GM18508 (cell line): ENCODE measurements at regions not wholly inside any gene's neighbourhood (a gene's known extent, or its start where the extent isn't known, plus 50 kb on each side); places are given as distances from the start of the nearest gene placed in this dataset.
"Not testable (repeated sequence)": the region's sequence is repeated elsewhere in the genome, so short reads cannot be mapped to it uniquely, and the experiment has no call there.

Experiments
- ATAC-seq: cut with Tn5 transposase; IDR thresholded peaks from one replicate; pipeline ENCODE4 v1.9.1; 2021; ENCODE audit warnings: moderate number of reproducible peaks; ENCODE audit not compliant: insufficient read depth, unreplicated experiment

DNA sequence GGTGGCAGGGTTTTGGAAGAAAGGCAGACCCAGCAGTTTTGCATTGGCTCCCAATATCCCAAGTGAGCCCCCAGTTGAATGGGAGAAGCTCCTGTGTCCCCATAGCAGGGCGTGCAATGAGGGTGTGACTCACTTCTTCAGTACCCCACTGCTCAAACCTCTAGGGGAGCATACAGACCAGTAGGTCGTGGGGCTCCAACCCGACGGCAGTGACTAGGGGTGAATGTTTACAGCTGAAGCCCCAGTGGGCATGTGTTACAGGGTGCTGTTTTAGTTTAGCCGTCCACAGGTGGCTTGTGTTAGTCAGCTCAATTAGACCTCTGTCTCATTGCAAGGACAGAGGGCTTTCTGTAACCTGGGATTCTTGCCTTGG, 564.5 kb upstream of the CNTN5 start:
- no peak for ATAC-seq

DNA sequence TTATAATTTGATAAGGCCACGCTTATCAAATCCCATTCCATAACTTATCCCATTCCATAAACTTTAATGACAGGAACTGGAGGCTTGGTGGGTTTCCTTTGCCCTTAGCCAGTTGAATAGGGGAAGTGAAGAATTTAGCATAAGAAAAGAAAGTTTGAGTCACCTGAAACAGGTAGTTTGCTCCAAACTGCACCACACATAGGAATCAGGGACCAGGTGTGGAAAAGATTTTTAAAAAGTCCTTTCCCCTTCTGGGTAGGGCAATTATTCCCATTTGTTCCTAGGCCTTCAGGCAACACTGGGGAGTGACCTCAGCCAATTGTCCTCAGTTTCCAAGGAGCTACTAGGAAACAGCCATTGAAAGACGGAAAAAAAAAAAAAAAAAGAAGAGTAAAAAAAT, 525.7 kb upstream of the CNTN5 start:
- ATAC-seq, result no peak

DNA sequence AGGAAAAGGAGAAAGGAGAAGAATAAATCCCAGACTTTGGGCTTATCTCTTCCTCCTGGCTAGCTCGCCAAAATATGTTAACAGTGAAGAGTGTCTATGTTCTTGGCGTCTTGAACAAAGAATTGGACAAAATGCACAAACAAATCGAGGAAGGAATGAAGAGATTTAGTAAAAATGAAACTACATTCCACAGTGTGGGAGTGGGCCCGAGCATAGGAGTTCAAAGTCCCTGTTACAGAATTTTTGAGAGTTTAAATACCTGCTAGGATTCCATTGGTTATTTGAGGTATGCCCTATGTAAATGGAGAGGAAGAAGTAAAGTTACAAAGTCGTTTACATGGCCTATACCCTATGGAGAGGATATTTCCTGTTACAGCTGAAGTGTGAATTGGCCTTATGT, 525.1 kb upstream of the CNTN5 start:
- ATAC-seq, result no peak

DNA sequence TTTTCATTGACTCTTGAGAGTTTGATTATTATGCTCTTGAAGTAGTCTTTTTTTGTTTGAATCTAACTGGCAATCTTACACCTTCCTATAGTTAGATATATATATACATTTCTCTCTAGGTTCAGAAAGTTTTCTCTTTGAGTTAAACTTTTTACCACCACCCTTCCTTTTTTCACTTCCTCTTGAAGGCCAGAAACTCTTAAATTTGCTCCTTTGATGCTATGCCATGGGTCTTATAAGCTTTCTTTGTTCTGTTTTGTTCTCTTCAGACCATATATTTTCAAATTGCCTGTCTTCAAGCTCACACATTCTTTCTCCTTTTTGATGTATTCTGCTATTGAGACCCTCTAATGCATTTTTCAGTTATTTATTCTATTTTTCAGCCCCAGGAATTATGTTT, 513.5 kb upstream of the CNTN5 start:
- ATAC-seq, result no peak

DNA sequence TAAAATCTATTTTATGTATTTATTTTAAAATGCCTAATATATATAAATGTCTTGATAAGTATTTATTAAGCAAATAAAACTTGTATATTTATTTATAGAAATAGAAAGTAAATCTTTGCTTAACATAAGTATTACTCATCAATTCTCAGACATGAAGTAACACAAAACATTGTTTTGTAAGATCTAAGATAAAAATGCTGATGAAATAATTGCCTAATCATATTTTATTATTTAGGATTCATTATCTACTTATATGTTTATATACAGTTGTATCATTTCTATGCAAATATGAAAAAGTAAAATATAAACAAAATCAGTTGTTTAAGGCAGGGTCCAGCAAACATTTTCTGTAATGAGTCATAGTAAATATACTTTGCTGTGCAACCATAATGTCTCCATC, 507.8 kb upstream of the CNTN5 start:
- no peak for ATAC-seq

DNA sequence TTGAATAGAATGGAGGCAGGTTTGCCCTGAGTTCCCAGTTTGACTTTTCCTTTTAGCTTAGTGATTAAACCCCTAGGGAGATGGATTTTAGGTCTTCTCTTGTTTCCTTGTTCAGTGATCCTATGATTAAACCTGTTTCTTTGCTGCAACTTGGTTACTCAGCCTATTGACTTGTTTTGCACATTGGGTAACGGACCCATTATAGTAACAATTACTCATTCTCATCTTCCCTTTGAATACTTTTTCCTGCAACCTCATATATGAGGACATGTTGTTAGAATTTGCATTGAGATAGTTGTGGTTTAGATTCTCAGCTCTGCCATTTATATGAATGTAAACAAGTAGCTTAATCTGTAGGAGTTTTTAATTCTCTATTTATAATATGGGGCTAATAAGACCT, 489.2 kb upstream of the CNTN5 start:
- no peak for ATAC-seq

DNA sequence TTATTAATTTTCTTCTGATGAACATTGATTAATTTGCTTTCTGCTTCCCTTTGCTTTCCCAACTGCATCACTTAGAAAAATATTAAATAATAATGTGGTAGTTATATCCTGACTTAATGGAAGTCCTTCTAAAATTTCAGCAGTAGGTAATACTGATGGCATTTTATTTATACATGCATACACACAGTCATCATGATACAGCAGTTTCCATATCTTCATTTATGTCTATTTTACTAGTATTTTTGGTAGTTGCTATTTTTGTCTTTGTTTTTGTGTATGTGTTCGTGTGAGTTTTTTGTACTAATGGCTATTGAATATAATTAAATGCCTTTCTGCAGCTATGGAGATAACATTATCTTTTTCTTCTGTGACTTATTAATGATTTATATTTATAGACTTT, 484.7 kb upstream of the CNTN5 start:
- ATAC-seq, result no peak

DNA sequence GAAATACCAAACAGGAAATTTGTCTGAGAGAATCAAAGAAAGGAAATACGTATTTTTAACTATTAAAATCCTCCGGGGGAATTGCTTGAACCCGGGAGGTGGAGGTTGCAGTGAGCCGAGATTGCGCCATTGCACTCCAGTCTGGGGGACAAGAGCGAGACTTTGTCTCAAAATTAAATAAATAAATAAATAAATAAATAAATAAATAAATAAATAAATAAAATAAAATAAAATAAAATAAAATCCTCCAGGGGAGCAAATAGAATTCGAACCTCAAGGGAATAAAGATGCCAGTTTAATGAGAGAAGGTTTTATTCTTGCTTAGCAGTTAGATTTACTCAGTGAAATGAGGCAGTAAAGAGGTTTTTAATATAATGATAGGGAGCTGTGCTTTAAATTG, 482.4 kb upstream of the CNTN5 start:
- not testable (repeated sequence) for ATAC-seq

DNA sequence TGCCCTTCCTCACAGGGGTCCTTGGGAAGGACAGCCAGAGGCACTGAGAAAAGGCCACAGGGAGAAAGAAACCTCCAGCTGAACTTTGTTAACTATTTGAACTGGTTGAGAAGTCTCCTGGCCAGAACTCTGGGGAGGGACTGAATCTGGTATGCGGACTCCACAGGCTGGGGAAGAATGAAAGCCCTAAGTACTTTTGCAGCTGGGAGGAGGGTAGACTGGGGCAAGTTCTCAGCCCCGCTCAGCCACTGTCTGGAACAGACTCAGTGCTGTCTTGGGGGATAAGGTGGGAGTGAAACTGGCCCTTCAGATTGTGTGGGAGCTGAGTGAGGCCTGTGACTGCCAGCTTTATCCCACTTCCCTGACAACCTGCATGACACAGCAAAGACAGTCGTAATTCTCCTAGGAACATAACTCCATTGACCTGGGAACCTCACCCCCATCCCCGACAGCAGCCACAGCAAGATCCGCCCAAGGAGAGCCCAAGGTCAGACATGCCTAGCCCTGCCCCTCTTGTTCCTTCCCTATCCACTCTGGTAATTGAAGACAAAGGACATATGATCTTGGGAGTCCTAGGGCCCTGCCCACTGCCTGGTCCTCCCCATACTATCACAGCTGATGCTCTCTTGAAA, 475.1 kb upstream of the CNTN5 start:
- no peak for ATAC-seq

DNA sequence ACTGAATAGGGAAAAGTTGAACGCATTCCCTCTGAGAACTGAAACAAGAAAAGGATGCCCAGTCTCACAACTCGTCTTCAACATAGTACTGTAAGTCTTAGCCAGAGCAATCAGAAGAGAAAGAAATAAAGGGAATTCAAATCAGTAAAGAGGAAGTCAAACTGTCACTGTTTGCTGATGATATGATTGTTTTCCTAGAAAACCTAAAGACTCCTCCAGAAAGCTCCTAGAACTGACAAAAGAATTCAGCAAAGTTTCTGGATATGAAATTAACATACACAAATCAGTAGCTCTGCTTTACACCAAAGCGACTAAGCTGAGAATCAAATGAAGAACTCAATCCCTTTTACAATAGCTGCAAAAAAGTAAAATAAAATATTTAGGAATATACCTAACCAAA, 471.2 kb upstream of the CNTN5 start:
- no peak for ATAC-seq

DNA sequence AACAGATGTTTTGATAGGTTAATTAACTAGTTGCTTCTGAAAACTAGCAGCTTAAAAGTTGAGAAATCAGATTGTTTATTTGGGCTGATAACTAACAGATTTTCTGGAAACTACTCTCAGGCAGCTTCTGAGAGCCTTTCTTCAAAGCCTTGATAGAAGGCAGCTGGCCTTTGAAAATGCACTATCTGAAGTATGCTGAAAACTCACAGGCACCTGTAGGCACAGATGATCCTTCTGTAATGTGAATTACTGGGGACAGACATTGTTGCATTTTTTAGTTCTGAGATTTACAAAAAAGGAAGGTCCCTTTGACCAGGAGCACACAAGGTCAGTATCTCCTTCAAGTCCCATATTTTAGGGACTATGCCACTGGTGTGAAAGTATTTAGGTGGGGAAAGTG, 460.8 kb upstream of the CNTN5 start:
- no peak for ATAC-seq

DNA sequence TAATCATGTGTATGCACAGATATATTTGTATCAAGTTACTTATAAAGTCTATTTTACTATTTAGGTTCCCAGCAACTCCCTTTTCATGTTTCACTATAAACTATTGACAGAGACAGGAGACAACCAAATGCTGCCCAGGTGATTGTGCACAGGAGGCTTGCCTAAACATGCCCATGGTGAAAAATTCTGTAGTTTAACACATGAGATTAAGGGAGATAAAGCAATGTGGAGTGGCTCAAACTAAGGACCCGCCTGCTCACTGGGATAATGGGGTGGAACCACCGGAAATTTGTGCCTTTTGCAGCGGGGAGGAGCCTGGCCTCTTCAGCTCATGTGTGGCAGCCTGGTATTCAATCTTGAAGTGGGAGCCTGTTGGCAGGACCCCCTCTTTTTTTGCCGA, 459.5 kb upstream of the CNTN5 start:
- ATAC-seq, result no peak

DNA sequence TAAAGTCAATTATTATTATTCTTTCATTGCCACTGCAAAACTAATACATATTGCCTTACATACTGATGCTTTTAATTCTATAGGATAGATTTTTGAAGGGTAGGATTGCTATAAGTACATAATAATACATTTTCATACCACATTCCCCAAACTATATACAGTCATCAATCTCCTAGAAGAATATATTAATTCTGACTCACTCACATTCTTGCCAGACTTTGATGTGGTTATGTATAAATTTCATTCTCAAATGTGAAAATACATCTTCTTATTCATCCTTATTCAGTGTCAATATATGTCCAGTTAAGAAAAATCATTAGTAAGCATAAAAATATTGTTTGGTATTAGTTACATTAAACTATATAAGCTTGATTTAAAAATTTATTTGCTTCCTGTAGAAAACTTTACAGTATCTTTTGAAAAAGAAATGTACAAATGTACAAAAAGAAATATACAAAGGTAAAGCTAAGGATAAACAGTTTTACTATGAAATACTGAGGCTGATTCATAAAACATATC, 458.8 kb upstream of the CNTN5 start:
- ATAC-seq, result no peak

DNA sequence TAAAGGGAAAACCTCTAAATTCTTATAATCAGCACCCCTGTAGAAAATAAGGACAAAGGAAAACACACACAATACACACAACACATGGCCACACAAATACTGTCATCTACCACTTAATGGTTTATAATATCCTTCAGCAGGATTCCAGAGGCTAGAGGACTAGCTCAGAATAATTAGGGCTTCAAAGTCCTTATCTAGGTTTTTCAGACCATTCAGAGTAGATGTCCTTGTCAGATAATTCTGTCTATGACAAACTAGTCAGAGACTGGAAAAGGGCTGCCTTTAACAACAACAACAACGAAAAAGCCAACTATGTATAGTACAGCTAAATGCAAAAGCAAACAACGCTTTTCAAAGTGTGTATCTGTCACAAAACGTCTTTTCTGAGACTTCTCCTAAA, 456.5 kb upstream of the CNTN5 start:
- no peak for ATAC-seq

DNA sequence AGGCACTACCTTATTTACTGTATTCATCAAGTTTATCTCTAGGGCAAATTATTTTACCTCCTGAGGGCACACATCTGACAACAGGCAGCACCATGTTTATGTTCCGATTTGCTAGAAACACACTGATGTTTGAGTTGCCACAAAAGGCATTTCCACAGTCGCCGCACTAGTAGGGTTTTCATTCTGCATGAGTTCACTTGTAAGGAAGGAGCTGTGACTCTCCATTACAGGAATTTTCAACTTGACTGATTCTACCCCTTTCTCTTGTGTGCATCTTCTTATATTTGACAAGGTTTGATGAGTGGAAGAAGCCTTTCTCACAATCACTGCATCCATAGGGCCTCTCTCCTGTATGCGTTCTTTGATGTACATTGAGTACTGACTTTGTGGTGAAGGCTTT, 455.9 kb upstream of the CNTN5 start:
- ATAC-seq, result no peak

DNA sequence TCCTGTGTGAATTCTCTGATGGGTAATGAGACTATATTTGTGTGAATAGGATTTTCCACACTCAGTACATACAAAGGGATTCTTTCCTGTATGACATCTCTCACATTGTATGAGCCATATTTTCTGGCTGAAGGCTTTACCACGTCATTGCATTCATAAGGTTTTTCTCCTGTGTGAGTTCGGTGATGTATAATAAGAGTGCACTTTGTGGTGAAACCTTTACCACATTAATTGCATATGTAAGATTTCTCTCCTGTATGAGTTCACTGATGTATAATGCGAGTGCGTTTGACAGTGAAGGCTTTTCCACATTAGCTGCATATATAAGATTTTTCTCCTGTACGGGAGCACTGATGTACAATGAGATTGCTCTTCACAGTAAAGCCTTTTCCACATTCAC, 455.4 kb upstream of the CNTN5 start:
- no peak for ATAC-seq

DNA sequence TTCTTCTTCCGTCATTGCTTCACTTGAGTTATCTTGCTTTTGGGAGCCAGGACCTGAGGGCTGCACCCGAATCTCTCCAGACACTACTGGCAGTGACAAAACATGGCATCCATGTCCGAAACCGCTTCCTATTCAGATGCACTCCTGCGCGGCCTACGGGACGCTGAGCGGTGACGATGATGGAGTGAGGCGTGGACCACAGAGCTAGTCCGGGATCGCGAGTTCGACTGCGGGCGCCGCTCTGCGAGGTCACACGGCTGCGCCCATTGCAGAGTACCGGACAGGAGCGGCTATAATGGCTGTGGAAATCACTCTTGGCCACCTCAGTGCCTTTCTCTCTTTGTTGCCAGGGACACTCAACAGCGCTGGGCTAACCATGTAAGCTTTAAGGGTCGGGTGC, 453.8 kb upstream of the CNTN5 start:
- no peak for ATAC-seq

DNA sequence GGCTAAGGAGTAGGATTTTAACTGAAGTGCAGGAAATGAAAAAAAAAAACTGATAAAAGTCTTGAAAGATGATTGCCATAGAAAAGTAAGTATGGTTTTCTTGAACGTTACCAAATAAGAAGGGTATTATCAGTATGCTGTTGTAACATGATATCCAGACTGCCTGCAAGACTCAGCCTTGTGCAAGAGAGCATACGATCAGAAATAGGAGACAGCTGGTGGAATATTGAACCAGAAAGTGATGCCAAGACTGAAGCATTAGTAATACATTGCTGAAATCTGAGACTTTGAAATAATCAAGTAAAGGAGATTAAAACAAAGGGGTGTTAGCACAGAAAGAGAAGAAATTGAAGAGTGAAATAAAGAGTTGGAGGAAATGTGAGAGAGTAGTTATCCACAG, 452.7 kb upstream of the CNTN5 start:
- no peak for ATAC-seq

DNA sequence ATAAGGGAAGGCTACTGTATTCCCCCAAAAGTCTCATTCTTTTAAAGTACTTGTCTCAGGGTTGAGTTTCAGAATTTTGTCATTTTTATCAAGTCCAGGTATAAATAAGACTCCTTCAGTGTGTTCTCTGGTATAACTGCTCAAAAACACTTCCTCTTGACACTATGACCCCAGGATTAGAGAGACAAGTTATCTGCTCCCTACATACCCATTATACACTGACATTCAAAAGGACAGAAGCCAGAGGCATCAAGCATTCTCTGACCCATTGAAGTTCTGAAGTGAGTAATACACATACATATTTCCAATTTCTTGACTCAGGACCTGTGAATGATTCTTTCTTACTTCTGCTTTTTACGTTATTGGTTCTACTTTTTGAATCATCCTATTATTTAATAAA, 447.8 kb upstream of the CNTN5 start:
- no peak for ATAC-seq

DNA sequence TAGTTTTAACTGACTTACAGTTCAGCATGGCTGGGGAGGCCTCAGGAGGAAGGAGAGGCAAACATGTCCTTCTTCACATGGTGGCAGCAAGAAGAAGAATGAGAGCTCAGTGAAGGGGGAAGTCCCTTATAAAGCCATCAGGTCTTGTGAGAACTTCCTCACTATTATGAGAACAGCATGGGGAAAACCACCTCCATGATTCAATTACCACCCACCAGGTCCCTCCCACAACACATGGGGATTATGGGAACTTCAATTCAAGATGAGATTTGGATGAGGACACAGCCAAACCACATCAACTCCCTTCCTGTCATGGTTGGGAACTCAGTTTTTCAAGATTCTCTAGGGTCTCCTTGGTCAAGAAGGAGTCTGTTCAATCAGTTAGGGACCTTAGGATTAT, 432.9 kb upstream of the CNTN5 start:
- no peak for ATAC-seq

DNA sequence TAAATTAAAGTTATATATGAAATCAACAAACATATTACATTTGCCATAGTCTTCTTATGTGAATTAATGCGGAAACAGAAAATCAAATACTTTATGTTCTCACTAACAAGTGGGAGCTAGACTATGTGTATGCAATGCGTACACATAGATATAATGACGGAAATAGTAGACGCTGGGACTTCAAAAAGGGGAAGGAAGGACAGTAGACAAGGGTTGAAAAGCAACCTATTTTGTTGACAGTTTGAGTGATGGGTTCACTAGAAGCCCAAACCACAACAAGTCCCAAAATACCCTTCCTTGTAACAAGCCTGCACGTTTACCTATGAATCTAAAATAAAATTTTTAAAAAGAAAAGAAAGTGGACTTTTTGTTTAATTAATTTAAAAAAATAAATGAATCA, 430.8 kb upstream of the CNTN5 start:
- ATAC-seq, result no peak

DNA sequence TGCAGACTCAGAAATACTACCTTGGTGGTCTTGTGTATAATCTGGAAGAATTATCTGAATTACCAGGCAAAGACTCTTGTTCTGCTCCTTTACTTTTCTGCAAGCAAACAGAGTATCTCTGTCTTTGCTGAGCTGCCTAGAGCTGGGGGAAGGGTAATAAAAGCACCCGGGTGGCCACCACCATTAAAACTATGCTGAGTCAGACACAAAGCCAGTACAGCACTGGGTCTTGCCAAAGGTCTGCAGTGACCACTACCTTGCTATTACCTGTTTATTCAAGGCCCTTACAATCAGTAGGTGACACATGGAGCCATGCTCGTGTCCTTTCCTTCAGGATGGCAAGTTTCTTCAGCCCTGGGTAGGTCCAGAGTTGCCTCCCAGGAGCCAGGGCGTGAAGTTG, 420.6 kb upstream of the CNTN5 start:
- no peak for ATAC-seq
